Liver (tissue), 7 donors: ENCODE measurements at regions not wholly inside any gene's neighbourhood (a gene's known extent, or its start where the extent isn't known, plus 50 kb on each side); places are given as distances from the start of the nearest gene placed in this dataset.

Experiments used
- DNase-seq: peaks from one replicate; pipeline ENCODE4 v3.0.0-alpha.2; 2017; ENCODE audit warnings: low spot score
- H3K27ac ChIP-seq, 2 donors: one replicate each; pipeline ENCODE4 v1.7.0; 2013; ENCODE audit warnings: inconsistent platforms in 2 of 2, low read length in 2 of 2, control low read depth in 1 of 2, low read depth in 1 of 2, mild to moderate bottlenecking in 1 of 2
- H3K27me3 ChIP-seq, 4 donors: one replicate each; pipeline versions ENCODE4 v1.6.1 to v1.7.0; 2013; ENCODE audit warnings: low read length in 3 of 4, inconsistent platforms in 1 of 4, mild to moderate bottlenecking in 1 of 4, moderate library complexity in 1 of 4; ENCODE audit not compliant: control insufficient read depth in 4 of 4, insufficient read depth in 4 of 4
- H3K36me3 ChIP-seq, 4 donors: one replicate each; pipeline versions ENCODE4 v1.6.1 to v1.7.0; 2013; ENCODE audit warnings: low read length in 3 of 4, mild to moderate bottlenecking in 3 of 4, low read depth in 1 of 4, moderate library complexity in 1 of 4; ENCODE audit not compliant: control insufficient read depth in 4 of 4, insufficient read depth in 3 of 4
- H3K4me1 ChIP-seq, 4 donors: one replicate each; pipeline versions ENCODE4 v1.6.1 to v1.7.0; 2013; ENCODE audit warnings: low read length in 3 of 4, mild to moderate bottlenecking in 3 of 4, moderate library complexity in 1 of 4; ENCODE audit not compliant: control insufficient read depth in 4 of 4, insufficient read depth in 4 of 4
- H3K4me3 ChIP-seq, 3 donors: one replicate each; pipeline versions ENCODE4 v1.6.1 to v1.7.0; 2013; ENCODE audit warnings: low read length in 3 of 3, control low read depth in 1 of 3, low read depth in 1 of 3, mild to moderate bottlenecking in 1 of 3
- H3K9ac ChIP-seq, 2 donors: one replicate each; pipeline ENCODE4 v1.7.0; 2013; ENCODE audit warnings: low read length in 2 of 2, mild to moderate bottlenecking in 2 of 2, moderate library complexity in 2 of 2, control low read depth in 1 of 2, low read depth in 1 of 2
- H3K9me3 ChIP-seq, 4 donors: one replicate each; pipeline versions ENCODE4 v1.6.1 to v1.7.0; 2013; ENCODE audit warnings: low read length in 3 of 4; ENCODE audit not compliant: control insufficient read depth in 4 of 4
- EGR1 ChIP-seq, 2 donors: IDR thresholded peaks; 2 replicates each; pipeline ENCODE4 v1.6.1; 2016 to 2018; ENCODE audit warnings: antibody characterized with exemption in 2 of 2, low read depth in 2 of 2
- FOXA2 ChIP-seq: IDR thresholded peaks from 2 replicates; pipeline ENCODE4 v1.6.1; 2016; ENCODE audit warnings: antibody characterized with exemption
- GABPA ChIP-seq, 2 donors: IDR thresholded peaks in 1 of 2; conservative IDR thresholded peaks in 1 of 2; 2 replicates each; pipeline ENCODE4 v1.6.1; 2016; ENCODE audit warnings: antibody characterized with exemption in 2 of 2, mild to moderate bottlenecking in 1 of 2, moderate library complexity in 1 of 2
- HNF4A ChIP-seq, 2 donors: conservative IDR thresholded peaks; 2 replicates each; pipeline ENCODE4 v1.6.1; 2016; ENCODE audit warnings: antibody characterized with exemption in 2 of 2, mild to moderate bottlenecking in 2 of 2
- HNF4G ChIP-seq: IDR thresholded peaks from 2 replicates; pipeline ENCODE4 v1.6.1; 2016; ENCODE audit warnings: antibody characterized with exemption
- JUND ChIP-seq, 2 donors: IDR thresholded peaks; 2 replicates each; pipeline ENCODE4 v1.6.1; 2016; ENCODE audit warnings: antibody characterized with exemption in 2 of 2
- NR2F2 ChIP-seq: IDR thresholded peaks from 2 replicates; pipeline ENCODE4 v1.6.1; 2016; ENCODE audit warnings: antibody characterized with exemption
- RXRA ChIP-seq, 2 donors: IDR thresholded peaks; 2 replicates each; pipeline ENCODE4 v1.6.1; 2017 to 2018; ENCODE audit warnings: antibody characterized with exemption in 2 of 2, mild to moderate bottlenecking in 1 of 2
- SP1 ChIP-seq: IDR thresholded peaks from 2 replicates; pipeline ENCODE4 v1.6.1; 2018; ENCODE audit warnings: antibody characterized with exemption, mild to moderate bottlenecking
- TAF1 ChIP-seq: conservative IDR thresholded peaks from 2 replicates; pipeline ENCODE4 v1.6.1; 2016; ENCODE audit warnings: antibody characterized with exemption, mild to moderate bottlenecking
- YY1 ChIP-seq: IDR thresholded peaks from 2 replicates; pipeline ENCODE4 v1.6.1; 2016; ENCODE audit warnings: antibody characterized with exemption, mild to moderate bottlenecking
- WGBS: extraction: QIAGEN DNeasy Blood & Tissue Kit; methylation state at CpG from one replicate; pipeline ENCODE4 v1.1.7; 2013; 5-methylcytosine and 5-hydroxymethylcytosine counted together
- TF ChIP-seq, protein P1 (sequence below): IDR thresholded peaks from 2 replicates; pipeline ENCODE4 v1.6.1; 2016; ENCODE audit warnings: antibody characterized with exemption
- TF ChIP-seq, protein P2 (sequence below): IDR thresholded peaks from 2 replicates; pipeline ENCODE4 v1.6.1; 2016; ENCODE audit warnings: antibody characterized with exemption
- TF ChIP-seq, protein P3 (sequence below): IDR thresholded peaks from 2 replicates; pipeline ENCODE4 v1.6.1; 2016; ENCODE audit warnings: antibody characterized with exemption
- donor health status: healthy.
- donor health status: healthy.
- donor health status: healthy.
- donor health status: healthy.

- Histone ChIP-seq H3K36me3 (no peaks in the 10 kb centered on the region), H3K9me3 (no peaks in the 10 kb centered on the region), H3K27ac (no peak overlapping the region), H3K4me1 (no peaks in the 10 kb centered on the region), H3K27me3 (no peaks in the 10 kb centered on the region), H3K9ac (no peak overlapping the region), H3K4me3 (no peak overlapping the region)
- TF ChIP-seq EGR1 (IDR thresholded peaks at IDR 0.05; ENCODE audit: low read depth in 2 of 2) (no peak), FOXA2 (no peak), JUND (IDR thresholded peaks at IDR 0.05) (no peak), RXRA (IDR thresholded peaks at IDR 0.05) (no peak), TAF1 (no peak), GABPA (IDR thresholded peaks at IDR 0.05 in 1 of 2, conservative IDR thresholded peaks at IDR 0.05 in 1 of 2) (no peak)
- TF ChIP-seq, protein P1, sequence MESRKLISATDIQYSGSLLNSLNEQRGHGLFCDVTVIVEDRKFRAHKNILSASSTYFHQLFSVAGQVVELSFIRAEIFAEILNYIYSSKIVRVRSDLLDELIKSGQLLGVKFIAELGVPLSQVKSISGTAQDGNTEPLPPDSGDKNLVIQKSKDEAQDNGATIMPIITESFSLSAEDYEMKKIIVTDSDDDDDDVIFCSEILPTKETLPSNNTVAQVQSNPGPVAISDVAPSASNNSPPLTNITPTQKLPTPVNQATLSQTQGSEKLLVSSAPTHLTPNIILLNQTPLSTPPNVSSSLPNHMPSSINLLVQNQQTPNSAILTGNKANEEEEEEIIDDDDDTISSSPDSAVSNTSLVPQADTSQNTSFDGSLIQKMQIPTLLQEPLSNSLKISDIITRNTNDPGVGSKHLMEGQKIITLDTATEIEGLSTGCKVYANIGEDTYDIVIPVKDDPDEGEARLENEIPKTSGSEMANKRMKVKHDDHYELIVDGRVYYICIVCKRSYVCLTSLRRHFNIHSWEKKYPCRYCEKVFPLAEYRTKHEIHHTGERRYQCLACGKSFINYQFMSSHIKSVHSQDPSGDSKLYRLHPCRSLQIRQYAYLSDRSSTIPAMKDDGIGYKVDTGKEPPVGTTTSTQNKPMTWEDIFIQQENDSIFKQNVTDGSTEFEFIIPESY, result no peak
- DNase-seq, result no peak
Measured at GRCh38 chr3:117170094-117170493, 460.5 kb downstream of the TUSC7 start.

DNA sequence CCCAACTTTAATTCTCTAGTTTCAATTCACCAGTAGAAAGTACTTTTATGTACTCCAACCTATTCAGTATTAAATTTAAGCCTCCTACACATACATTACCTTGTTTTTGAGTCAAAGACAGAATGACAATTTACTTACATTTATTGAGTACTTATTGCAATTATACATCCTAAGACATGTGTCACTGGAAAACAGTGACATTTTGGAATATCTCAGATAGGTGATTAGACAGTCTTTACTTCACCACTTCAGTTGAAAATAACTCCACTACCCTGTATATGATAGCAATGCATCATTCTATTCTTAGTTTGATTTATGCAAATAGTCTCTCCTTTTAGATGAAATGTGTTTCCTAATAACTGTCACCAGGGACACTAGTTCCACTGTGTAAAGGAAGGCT is 461.5 kb downstream of the TUSC7 start:
- H3K4me3 ChIP-seq, result no peak overlapping the region
- no peaks in the 10 kb centered on the region for H3K36me3 ChIP-seq
- H3K27me3 ChIP-seq, result no peaks in the 10 kb centered on the region
- H3K9ac ChIP-seq, result no peak overlapping the region
- H3K4me1 ChIP-seq, result no peaks in the 10 kb centered on the region
- no peak for DNase-seq
- TF ChIP-seq SP1 (no peak), EGR1 (IDR thresholded peaks at IDR 0.05; ENCODE audit: low read depth in 2 of 2) (no peak), FOXA2 (no peak), HNF4A (conservative IDR thresholded peaks at IDR 0.05) (no peak), JUND (IDR thresholded peaks at IDR 0.05) (no peak), YY1 (no peak), NR2F2 (no peak), HNF4G (no peak)
- TF ChIP-seq, protein P1, result no peak
- TF ChIP-seq, protein P2, sequence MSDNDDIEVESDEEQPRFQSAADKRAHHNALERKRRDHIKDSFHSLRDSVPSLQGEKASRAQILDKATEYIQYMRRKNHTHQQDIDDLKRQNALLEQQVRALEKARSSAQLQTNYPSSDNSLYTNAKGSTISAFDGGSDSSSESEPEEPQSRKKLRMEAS, result no peak
- TF ChIP-seq, protein P3, sequence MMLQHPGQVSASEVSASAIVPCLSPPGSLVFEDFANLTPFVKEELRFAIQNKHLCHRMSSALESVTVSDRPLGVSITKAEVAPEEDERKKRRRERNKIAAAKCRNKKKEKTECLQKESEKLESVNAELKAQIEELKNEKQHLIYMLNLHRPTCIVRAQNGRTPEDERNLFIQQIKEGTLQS, result no peak
- no peaks in the 10 kb centered on the region for H3K9me3 ChIP-seq
- H3K27ac ChIP-seq, result no peak overlapping the region

DNA sequence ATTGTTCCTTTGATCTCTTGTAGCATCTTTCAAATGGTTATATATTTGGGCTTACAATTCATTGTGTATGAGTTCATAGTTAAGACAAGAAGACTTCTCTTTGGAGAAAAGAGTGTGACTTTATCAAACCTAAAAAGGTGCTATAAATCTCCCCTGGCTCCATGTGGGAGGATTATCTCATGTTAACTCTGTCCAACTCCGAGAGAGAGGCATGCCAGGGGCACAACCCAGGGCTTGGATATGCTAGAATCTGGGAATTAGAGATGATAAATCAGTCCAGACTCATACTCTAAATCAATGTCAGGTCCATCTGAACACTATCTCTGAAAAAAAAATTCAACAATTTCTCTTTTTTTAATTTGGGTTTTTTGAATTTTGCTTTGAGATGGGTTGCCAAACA is 462.8 kb downstream of the TUSC7 start:
- H3K4me1 ChIP-seq, result no peaks in the 10 kb centered on the region
- H3K4me3 ChIP-seq, result no peak overlapping the region
- 76% methylated on average over 1 of the region's 1 CpG for WGBS
- no peak overlapping the region for H3K9ac ChIP-seq
- TF ChIP-seq SP1, result no peak
- DNase-seq, result no peak
- H3K9me3 ChIP-seq, result no peaks in the 10 kb centered on the region
- H3K36me3 ChIP-seq, result no peaks in the 10 kb centered on the region
- H3K27ac ChIP-seq, result no peak overlapping the region
- no peaks in the 10 kb centered on the region for H3K27me3 ChIP-seq
